HepG2 (cell line): ENCODE measurements at regions not wholly inside any gene's neighbourhood (a gene's known extent, or its start where the extent isn't known, plus 50 kb on each side); places are given as distances from the start of the nearest gene placed in this dataset.

Experiments
- ATAC-seq: fragments of 200-7000 bp; cut with Tn5 transposase; 3 replicates; pipeline ENCODE4 v1.9.1; 2020; ENCODE audit warnings: mild to moderate bottlenecking, moderate library complexity
- BruUV-seq: library from RNA; stranded (reverse); fragments of 400-500 nt; replicated peaks from 2 replicates; lab custom pipeline; 2021; lab: Mats Ljungman, UMichigan
- CTCF ChIA-PET: fragments of 300-600 bp; formaldehyde crosslinking; extraction: SDS; loops from one replicate; lab custom pipeline; 2021; ENCODE audit warnings: low total read pairs, inconsistent platforms, low intra/inter-chr PET ratio; lab: Yijun Ruan, JAX
- POLR2A ChIA-PET: fragments of 350-600 bp; sonication (Branson Sonifier 250); formaldehyde crosslinking; loops from one replicate; lab custom pipeline; 2020; ENCODE audit warnings: antibody characterized with exemption, inconsistent platforms; lab: Yijun Ruan, JAX
- DNase-seq: peaks from one replicate; pipeline ENCODE4 v3.0.0-alpha.2; 2015; ENCODE audit warnings: low spot score
- FAIRE-seq: peaks from 3 replicates; lab custom pipeline; 2011; peaks lifted over from hg19 to GRCh38; lab: Jason Lieb, UNC
- H2AFZ ChIP-seq: one replicate; pipeline ENCODE4 v1.6.1; 2011; ENCODE audit warnings: low read length, inconsistent platforms
- H3K27ac ChIP-seq: fragments of 300-600 bp; 3 replicates; pipeline ENCODE4 v1.8.0; 2011; ENCODE audit warnings: mixed run types, mild to moderate bottlenecking, mixed read lengths, low read length, inconsistent platforms; ENCODE audit not compliant: insufficient read depth; ENCODE audit errors: extremely low read length
- H3K27me3 ChIP-seq, 2 experiments: fragments of 200-600 bp in 1 of 2; 2 replicates in 1 of 2; 3 replicates in 1 of 2; pipeline versions ENCODE4 v1.6.0 to v1.8.0; 2011; ENCODE audit warnings: low read length in 2 of 2, mild to moderate bottlenecking in 2 of 2, moderate library complexity in 2 of 2, inconsistent platforms in 1 of 2; ENCODE audit not compliant: insufficient read depth in 2 of 2, control insufficient read depth in 1 of 2
- H3K36me3 ChIP-seq, 2 experiments: fragments of 200-600 bp in 1 of 2; replicated peaks in 1 of 2; 2 replicates in 1 of 2; 3 replicates in 1 of 2; pipeline versions ENCODE4 v1.5.1 to v1.8.0; 2011; ENCODE audit warnings: low read length in 2 of 2, inconsistent platforms in 1 of 2; ENCODE audit not compliant: insufficient read depth in 2 of 2, control insufficient read depth in 1 of 2
- H3K4me1 ChIP-seq: 2 replicates; pipeline ENCODE4 v1.5.1; 2012; ENCODE audit warnings: low read length, inconsistent platforms; ENCODE audit not compliant: insufficient read depth
- H3K4me2 ChIP-seq: 2 replicates; pipeline ENCODE4 v1.6.0; 2011; ENCODE audit warnings: low read depth, low read length, inconsistent platforms
- H3K4me3 ChIP-seq, 3 experiments: fragments of 200-600 bp in 1 of 3; sonication (generic), shearing (Covaris generic) in 1 of 3; replicated peaks in 1 of 3; 2 replicates each; pipeline ENCODE4 v1.5.1; 2011 to 2016; ENCODE audit warnings: low read length in 3 of 3, inconsistent platforms in 2 of 3, low read depth in 2 of 3, mild to moderate bottlenecking in 2 of 3, control low read depth in 1 of 3, mixed read lengths in 1 of 3; ENCODE audit not compliant: insufficient read depth in 1 of 3
- H3K79me2 ChIP-seq: one replicate; pipeline ENCODE4 v1.6.1; 2011; ENCODE audit warnings: low read length, inconsistent platforms; ENCODE audit not compliant: insufficient read depth
- H3K9ac ChIP-seq: 2 replicates; pipeline ENCODE4 v1.6.0; 2011; ENCODE audit warnings: mild to moderate bottlenecking, low read depth, low read length, inconsistent platforms; ENCODE audit not compliant: insufficient read depth
- H3K9me3 ChIP-seq: 2 replicates; pipeline ENCODE4 v1.5.1; 2012; ENCODE audit warnings: mild to moderate bottlenecking, low read length
- H4K20me1 ChIP-seq: 2 replicates; pipeline ENCODE4 v1.6.0; 2011; ENCODE audit warnings: inconsistent platforms, mild to moderate bottlenecking, low read length, moderate library complexity; ENCODE audit not compliant: insufficient read depth
- RELA ChIP-seq: sonication (generic); formaldehyde crosslinking; IDR thresholded peaks from 2 replicates; pipeline ENCODE4 v1.4.0; 2020; ENCODE audit warnings: missing genetic modification reagents
- SKI ChIP-seq: fragments of 450-650 bp; IDR thresholded peaks from one replicate; pipeline ENCODE4 v1.6.1; 2018; ENCODE audit warnings: mild to moderate bottlenecking; ENCODE audit not compliant: partially characterized antibody
- TSC22D2 ChIP-seq: sonication (generic); formaldehyde crosslinking; IDR thresholded peaks from 2 replicates; pipeline ENCODE4 v1.5.1; 2020; ENCODE audit warnings: missing genetic modification reagents, mild to moderate bottlenecking, borderline replicate concordance
- ZNF598 ChIP-seq: sonication (generic); formaldehyde crosslinking; IDR thresholded peaks from 2 replicates; pipeline ENCODE4 v1.5.1; 2020; ENCODE audit warnings: mild to moderate bottlenecking, missing genetic modification reagents, borderline replicate concordance
- ZNF780A ChIP-seq: sonication (generic); formaldehyde crosslinking; IDR thresholded peaks from 2 replicates; pipeline ENCODE4 v1.8.0; 2022; ENCODE audit warnings: mild to moderate bottlenecking, missing genetic modification reagents, moderate library complexity
- ZZZ3 ChIP-seq: sonication (generic); formaldehyde crosslinking; IDR thresholded peaks from 2 replicates; pipeline ENCODE4 v1.4.0; 2020; ENCODE audit warnings: missing genetic modification reagents, mild to moderate bottlenecking, borderline replicate concordance
- WGBS: methylation state at CpG from one replicate; pipeline ENCODE4 v1.1.6; 2017; ENCODE audit warnings: low lambda C conversion rate; 5-methylcytosine and 5-hydroxymethylcytosine counted together
- in situ Hi-C: cut with HindIII; loops from 2 replicates; pipeline ENCODE4 v1.10.0; 2017; ENCODE audit warnings: low pct_unique_long_range_greater_than_20kb; ENCODE audit not compliant: extremely low pct_ligation_motif_present
- intact Hi-C: fragments of 100-400 bp; cut with micrococcal nuclease; formaldehyde crosslinking; loops from one replicate; pipeline ENCODE4 v1.10.0; 2022; ENCODE audit not compliant: unreplicated experiment
- TF ChIP-seq, protein P1 (sequence below): IDR thresholded peaks from 2 replicates; pipeline ENCODE4 v1.6.1; 2016; ENCODE audit warnings: missing compliant biosample characterization, missing genetic modification reagents, borderline replicate concordance
- TF ChIP-seq, protein P2 (sequence below), 2 experiments: IDR thresholded peaks; 2 replicates each; pipeline ENCODE4 v1.6.1; 2011 to 2012; ENCODE audit warnings: low read length in 2 of 2, borderline replicate concordance in 1 of 2, low read depth in 1 of 2, mild to moderate bottlenecking in 1 of 2, moderate library complexity in 1 of 2

GRCh38 chr10:31660300-31660699 lies 268.3 kb downstream of the ARHGAP12 start:
- H3K27me3 ChIP-seq, result peaks cover 0 to 12% of the 10 kb centered on the region in 2 experiments; a peak in 3 of 5 replicates
- no peaks in the 10 kb centered on the region for H3K79me2 ChIP-seq
- POLR2A ChIA-PET, result no interaction called here
- no peak overlapping the region for H3K4me2 ChIP-seq
- BruUV-seq, result no TSS peak
- no peak overlapping the region for H3K27ac ChIP-seq
- WGBS, result 13% methylated on average over 7 of the region's 7 CpGs
- in situ Hi-C loops, result no loop called here
- FAIRE-seq, result no peak
- no peaks in the 10 kb centered on the region for H3K9me3 ChIP-seq
- intact Hi-C loops, result no loop called here
- H3K36me3 ChIP-seq, result no peaks in the 10 kb centered on the region
- no peak overlapping the region for H3K4me3 ChIP-seq
- TF ChIP-seq ZNF598 (no peak), TSC22D2 (no peak), ZZZ3 (CRISPR knock-in tag) (no peak), ZNF780A (CRISPR knock-in tag) (no peak), SKI (no peak), RELA (CRISPR knock-in tag) (no peak)
- TF ChIP-seq, protein P1, sequence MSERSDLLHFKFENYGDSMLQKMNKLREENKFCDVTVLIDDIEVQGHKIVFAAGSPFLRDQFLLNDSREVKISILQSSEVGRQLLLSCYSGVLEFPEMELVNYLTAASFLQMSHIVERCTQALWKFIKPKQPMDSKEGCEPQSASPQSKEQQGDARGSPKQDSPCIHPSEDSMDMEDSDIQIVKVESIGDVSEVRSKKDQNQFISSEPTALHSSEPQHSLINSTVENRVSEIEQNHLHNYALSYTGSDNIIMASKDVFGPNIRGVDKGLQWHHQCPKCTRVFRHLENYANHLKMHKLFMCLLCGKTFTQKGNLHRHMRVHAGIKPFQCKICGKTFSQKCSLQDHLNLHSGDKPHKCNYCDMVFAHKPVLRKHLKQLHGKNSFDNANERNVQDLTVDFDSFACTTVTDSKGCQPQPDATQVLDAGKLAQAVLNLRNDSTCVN (CRISPR knock-in tag), result no peak
- TF ChIP-seq, protein P2, sequence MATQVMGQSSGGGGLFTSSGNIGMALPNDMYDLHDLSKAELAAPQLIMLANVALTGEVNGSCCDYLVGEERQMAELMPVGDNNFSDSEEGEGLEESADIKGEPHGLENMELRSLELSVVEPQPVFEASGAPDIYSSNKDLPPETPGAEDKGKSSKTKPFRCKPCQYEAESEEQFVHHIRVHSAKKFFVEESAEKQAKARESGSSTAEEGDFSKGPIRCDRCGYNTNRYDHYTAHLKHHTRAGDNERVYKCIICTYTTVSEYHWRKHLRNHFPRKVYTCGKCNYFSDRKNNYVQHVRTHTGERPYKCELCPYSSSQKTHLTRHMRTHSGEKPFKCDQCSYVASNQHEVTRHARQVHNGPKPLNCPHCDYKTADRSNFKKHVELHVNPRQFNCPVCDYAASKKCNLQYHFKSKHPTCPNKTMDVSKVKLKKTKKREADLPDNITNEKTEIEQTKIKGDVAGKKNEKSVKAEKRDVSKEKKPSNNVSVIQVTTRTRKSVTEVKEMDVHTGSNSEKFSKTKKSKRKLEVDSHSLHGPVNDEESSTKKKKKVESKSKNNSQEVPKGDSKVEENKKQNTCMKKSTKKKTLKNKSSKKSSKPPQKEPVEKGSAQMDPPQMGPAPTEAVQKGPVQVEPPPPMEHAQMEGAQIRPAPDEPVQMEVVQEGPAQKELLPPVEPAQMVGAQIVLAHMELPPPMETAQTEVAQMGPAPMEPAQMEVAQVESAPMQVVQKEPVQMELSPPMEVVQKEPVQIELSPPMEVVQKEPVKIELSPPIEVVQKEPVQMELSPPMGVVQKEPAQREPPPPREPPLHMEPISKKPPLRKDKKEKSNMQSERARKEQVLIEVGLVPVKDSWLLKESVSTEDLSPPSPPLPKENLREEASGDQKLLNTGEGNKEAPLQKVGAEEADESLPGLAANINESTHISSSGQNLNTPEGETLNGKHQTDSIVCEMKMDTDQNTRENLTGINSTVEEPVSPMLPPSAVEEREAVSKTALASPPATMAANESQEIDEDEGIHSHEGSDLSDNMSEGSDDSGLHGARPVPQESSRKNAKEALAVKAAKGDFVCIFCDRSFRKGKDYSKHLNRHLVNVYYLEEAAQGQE (IDR thresholded peaks at IDR 0.05; ENCODE audit: borderline replicate concordance in 1 of 2, low read depth in 1 of 2, low read length in 2 of 2), result no peak
- no peak for ATAC-seq
- DNase-seq, result no peak
- H4K20me1 ChIP-seq, result no peaks in the 10 kb centered on the region
- CTCF ChIA-PET, result no interaction called here
- no peak overlapping the region for H2AFZ ChIP-seq
- no peak overlapping the region for H3K9ac ChIP-seq
- no peaks in the 10 kb centered on the region for H3K4me1 ChIP-seq
